Left cardiac atrium (tissue), 4 donors: ENCODE measurements at regions not wholly inside any gene's neighbourhood (a gene's known extent, or its start where the extent isn't known, plus 50 kb on each side); places are given as distances from the start of the nearest gene placed in this dataset.

Source experiments
- ATAC-seq, 2 donors: fragments of 200-7000 bp; cut with Tn5 transposase; one replicate each; pipeline ENCODE4 v1.9.1; 2020; ENCODE audit warnings: mild to moderate bottlenecking in 2 of 2, moderate library complexity in 2 of 2
- DNase-seq: peaks from one replicate; pipeline ENCODE4 v3.0.0-alpha.2; 2020
- intact Hi-C, 2 donors: fragments of 100-400 bp; cut with DNase I; formaldehyde crosslinking; loops; one replicate each; pipeline versions ENCODE4 v1.14.1 to v1.15.1; 2022 to 2023
- donor health status: DM: no; HTN: yes; CAD: no.
- donor health status: DM: no; HTN: yes; CAD: no; lungs with severe emphysema.
- donor health status: DM: yes; HTN: yes; CAD: no.
- donor health status: Dilated cardiomyopathy.

- intact Hi-C loops = no loop called here
- DNase-seq (no peak), ATAC-seq (no peak)
Measured at GRCh38 chr9:79007701-79008483, 563.9 kb upstream of the TLE4 start.

GRCh38 chr9:79008916-79009315, 562.8 kb upstream of the TLE4 start:
- ATAC-seq = no peak

GRCh38 chr9:79011461-79011860, 560.3 kb upstream of the TLE4 start:
- intact Hi-C loops = no loop called here
- no peak for ATAC-seq
- DNase-seq = no peak

More at GRCh38 chr9:79008916-79009315, 562.8 kb upstream of the TLE4 start:
- no peak for DNase-seq
- intact Hi-C loops = no loop called here

GRCh38 chr9:79012561-79012960, 559.2 kb upstream of the TLE4 start:
- DNase-seq (no peak), ATAC-seq (no peak)
- intact Hi-C loops = no loop called here

- DNase-seq (no peak), ATAC-seq (no peak)
- intact Hi-C loops = no loop called here
Measured at GRCh38 chr9:79013715-79014610, 557.8 kb upstream of the TLE4 start.

- DNase-seq (no peak), ATAC-seq (no peak)
- intact Hi-C loops = no loop called here
Measured at GRCh38 chr9:79014929-79015699, 556.7 kb upstream of the TLE4 start.

GRCh38 chr9:79015951-79016350, 555.8 kb upstream of the TLE4 start:
- intact Hi-C loops = no loop called here
- no peak for ATAC-seq

GRCh38 chr9:79020276-79020675, 551.5 kb upstream of the TLE4 start:
- intact Hi-C loops = no loop called here
- DNase-seq = no peak
- ATAC-seq = no peak

More at GRCh38 chr9:79015951-79016350, 555.8 kb upstream of the TLE4 start:
- DNase-seq = no peak

- no peak for DNase-seq
- intact Hi-C loops = no loop called here
- no peak for ATAC-seq
Measured at GRCh38 chr9:79021084-79021483, 550.7 kb upstream of the TLE4 start.

GRCh38 chr9:79023134-79023580, 548.6 kb upstream of the TLE4 start:
- intact Hi-C loops = no loop called here
- ATAC-seq (no peak), DNase-seq (no peak)

GRCh38 chr9:79026316-79026715, 545.4 kb upstream of the TLE4 start:
- DNase-seq (no peak), ATAC-seq (no peak)
- intact Hi-C loops = no loop called here

GRCh38 chr9:79028101-79028500, 543.7 kb upstream of the TLE4 start:
- no peak for ATAC-seq
- no peak for DNase-seq
- intact Hi-C loops = no loop called here

- intact Hi-C loops = no loop called here
- DNase-seq = no peak
- ATAC-seq = no peak
Measured at GRCh38 chr9:79034583-79034982, 537.2 kb upstream of the TLE4 start.

- ATAC-seq (no peak), DNase-seq (no peak)
- intact Hi-C loops = no loop called here
Measured at GRCh38 chr9:79037338-79037737, 534.4 kb upstream of the TLE4 start.

GRCh38 chr9:79040671-79041070, 531.1 kb upstream of the TLE4 start:
- intact Hi-C loops = no loop called here
- ATAC-seq (no peak), DNase-seq (no peak)

GRCh38 chr9:79041266-79041665, 530.5 kb upstream of the TLE4 start:
- no peak for ATAC-seq
- intact Hi-C loops = no loop called here
- no peak for DNase-seq

GRCh38 chr9:79043916-79044315, 527.8 kb upstream of the TLE4 start:
- ATAC-seq = no peak
- intact Hi-C loops = no loop called here
- no peak for DNase-seq

GRCh38 chr9:79046401-79046800, 525.4 kb upstream of the TLE4 start:
- intact Hi-C loops = no loop called here
- ATAC-seq (no peak), DNase-seq (no peak)

- intact Hi-C loops = no loop called here
Measured at GRCh38 chr9:79049371-79049770, 522.4 kb upstream of the TLE4 start.

GRCh38 chr9:79053598-79053997, 518.2 kb upstream of the TLE4 start:
- no peak for DNase-seq
- ATAC-seq = no peak
- intact Hi-C loops = no loop called here

More at GRCh38 chr9:79049371-79049770, 522.4 kb upstream of the TLE4 start:
- no peak for DNase-seq
- ATAC-seq = no peak
